Neural cell (in vitro differentiated cells): ENCODE measurements at regions not wholly inside any gene's neighbourhood (a gene's known extent, or its start where the extent isn't known, plus 50 kb on each side); places are given as distances from the start of the nearest gene placed in this dataset.

Source experiments
- H2AFZ ChIP-seq: fragments of 200-600, 300-800 bp; sonication (generic), shearing (Covaris generic); 2 replicates; pipeline ENCODE4 v1.6.0; 2014; ENCODE audit warnings: low read depth, mild to moderate bottlenecking, antibody characterized with exemption, low read length, moderate library complexity
- H3F3A ChIP-seq: fragments of 200-600 bp; shearing (Covaris generic); 2 replicates; pipeline ENCODE4 v1.6.1; 2016; ENCODE audit warnings: mild to moderate bottlenecking, moderate library complexity, mixed read lengths, antibody characterized with exemption, low read length; ENCODE audit not compliant: insufficient read depth, poor library complexity, severe bottlenecking
- H3K27ac ChIP-seq: fragments of 200-600, 300-800 bp; sonication (generic), shearing (Covaris generic); 2 replicates; pipeline ENCODE4 v1.5.1; 2014; ENCODE audit warnings: mild to moderate bottlenecking, low read length, moderate library complexity
- H3K27me3 ChIP-seq: fragments of 300-800, 200-600 bp; sonication (generic), shearing (Covaris generic); 2 replicates; pipeline ENCODE4 v1.6.0; 2014; ENCODE audit warnings: mild to moderate bottlenecking, low read depth, low read length, moderate library complexity; ENCODE audit not compliant: insufficient read depth
- H3K36me3 ChIP-seq: fragments of 300-800, 200-600 bp; sonication (generic), shearing (Covaris generic); 2 replicates; pipeline ENCODE4 v1.5.1; 2014; ENCODE audit warnings: mild to moderate bottlenecking, antibody characterized with exemption, low read length, moderate library complexity; ENCODE audit not compliant: insufficient read depth
- H3K4me2 ChIP-seq: fragments of 300-800, 200-600 bp; sonication (generic), shearing (Covaris generic); 2 replicates; pipeline ENCODE4 v1.6.0; 2014; ENCODE audit warnings: mild to moderate bottlenecking, low read length
- H3K4me3 ChIP-seq: fragments of 300-800, 200-600 bp; sonication (generic), shearing (Covaris generic); 2 replicates; pipeline ENCODE4 v1.5.1; 2014; ENCODE audit warnings: mild to moderate bottlenecking, low read length, moderate library complexity
- H3K79me2 ChIP-seq: fragments of 200-600 bp; shearing (Covaris generic); replicated peaks from 2 replicates; pipeline ENCODE4 v1.6.0; 2014; ENCODE audit warnings: mild to moderate bottlenecking, low read length, moderate library complexity; ENCODE audit not compliant: insufficient read depth
- H3K9ac ChIP-seq: fragments of 300-800, 200-600 bp; sonication (generic), shearing (Covaris generic); 2 replicates; pipeline ENCODE4 v1.6.1; 2016; ENCODE audit warnings: mild to moderate bottlenecking, low read length, mixed read lengths
- H3K9me2 ChIP-seq: fragments of 200-600 bp; shearing (Covaris generic); 2 replicates; pipeline ENCODE4 v1.6.1; 2016; ENCODE audit warnings: mild to moderate bottlenecking, low read length, mixed read lengths; ENCODE audit not compliant: insufficient read depth
- H3K9me3 ChIP-seq: fragments of 200-600, 300-800 bp; sonication (generic), shearing (Covaris generic); 2 replicates; pipeline ENCODE4 v1.6.1; 2016; ENCODE audit warnings: mild to moderate bottlenecking, mixed run types, low read length, moderate library complexity, mixed read lengths
- H4K20me1 ChIP-seq: fragments of 200-600 bp; shearing (Covaris generic); 2 replicates; pipeline ENCODE4 v1.6.1; 2016; ENCODE audit warnings: mild to moderate bottlenecking, mixed run types; ENCODE audit not compliant: insufficient read depth
- CTCF ChIP-seq: fragments of 450-650 bp; IDR thresholded peaks from 2 replicates; pipeline ENCODE4 v1.5.1; 2014; ENCODE audit warnings: antibody characterized with exemption, mild to moderate bottlenecking, moderate library complexity; ENCODE audit not compliant: poor library complexity, severe bottlenecking
- EP300 ChIP-seq: fragments of 450-650 bp; conservative IDR thresholded peaks from 2 replicates; pipeline ENCODE4 v1.6.1; 2014; ENCODE audit warnings: antibody characterized with exemption, mild to moderate bottlenecking, moderate library complexity; ENCODE audit not compliant: poor library complexity, severe bottlenecking
- EZH2 ChIP-seq: fragments of 200-600, 300-800 bp; shearing (Covaris generic), sonication (generic); IDR thresholded peaks from 2 replicates; pipeline ENCODE4 v1.6.1; 2014; ENCODE audit warnings: antibody characterized with exemption, low read length, borderline replicate concordance, mild to moderate bottlenecking; ENCODE audit not compliant: insufficient read depth, poor library complexity, severe bottlenecking
- MXI1 ChIP-seq: fragments of 450-650 bp; conservative IDR thresholded peaks from 2 replicates; pipeline ENCODE4 v1.6.1; 2014; ENCODE audit warnings: antibody characterized with exemption, mild to moderate bottlenecking; ENCODE audit not compliant: poor library complexity, severe bottlenecking
- POLR2AphosphoS5 ChIP-seq: IDR thresholded peaks from 2 replicates; pipeline ENCODE4 v1.6.1; 2012
- RAD21 ChIP-seq: fragments of 450-650 bp; conservative IDR thresholded peaks from 2 replicates; pipeline ENCODE4 v1.6.1; 2014; ENCODE audit warnings: antibody characterized with exemption, mild to moderate bottlenecking, moderate library complexity
- REST ChIP-seq: IDR thresholded peaks from 2 replicates; pipeline ENCODE4 v1.6.1; 2012; ENCODE audit warnings: borderline replicate concordance
- SMC3 ChIP-seq: fragments of 450-650 bp; conservative IDR thresholded peaks from 2 replicates; pipeline ENCODE4 v1.6.1; 2014; ENCODE audit warnings: antibody characterized with exemption, mild to moderate bottlenecking, moderate library complexity; ENCODE audit not compliant: poor library complexity
- TAF1 ChIP-seq: IDR thresholded peaks from 2 replicates; pipeline ENCODE4 v1.6.1; 2012; ENCODE audit warnings: low read depth

- Histone ChIP-seq H2AFZ (no peak overlapping the region), H3K27me3 (no peaks in the 10 kb centered on the region), H3K9me3 (no peaks in the 10 kb centered on the region), H3K9me2 (no peaks in the 10 kb centered on the region), H3K36me3 (no peaks in the 10 kb centered on the region), H3K9ac (no peak overlapping the region), H3K4me2 (no peak overlapping the region), H3K27ac (no peak overlapping the region), H4K20me1 (no peaks in the 10 kb centered on the region), H3K79me2 (no peaks in the 10 kb centered on the region), H3F3A (no peaks in the 10 kb centered on the region), H3K4me3 (no peak overlapping the region)
- TF ChIP-seq EZH2 (no peak), RAD21 (no peak), REST (no peak), MXI1 (no peak), TAF1 (no peak)
Measured at GRCh38 chrX:44651358-44651757, 108.7 kb upstream of the FUNDC1 start.

GRCh38 chrX:44643723-44644122 is 101.1 kb upstream of the FUNDC1 start:
- Histone ChIP-seq H3K79me2 (no peaks in the 10 kb centered on the region), H3K4me3 (no peak overlapping the region), H3K9ac (no peak overlapping the region), H4K20me1 (no peaks in the 10 kb centered on the region), H3K4me2 (no peak overlapping the region), H3K9me3 (no peaks in the 10 kb centered on the region), H3K27me3 (no peaks in the 10 kb centered on the region), H2AFZ (no peak overlapping the region), H3K27ac (no peak overlapping the region), H3K36me3 (no peaks in the 10 kb centered on the region), H3K9me2 (no peaks in the 10 kb centered on the region), H3F3A (no peaks in the 10 kb centered on the region)
- TF ChIP-seq TAF1 (no peak), POLR2AphosphoS5 (no peak), EZH2 (no peak), CTCF (no peak), EP300 (no peak), RAD21 (no peak), SMC3 (no peak)

- H3K4me2 ChIP-seq: no peak overlapping the region
- H3K79me2 ChIP-seq: no peaks in the 10 kb centered on the region
- H3K4me3 ChIP-seq: no peak overlapping the region
- TF ChIP-seq CTCF: no peak
- TF ChIP-seq SMC3: no peak
- no peak for TF ChIP-seq MXI1
- no peak for TF ChIP-seq TAF1
- no peak for TF ChIP-seq RAD21
- no peak for TF ChIP-seq EP300
- H2AFZ ChIP-seq: no peak overlapping the region
- no peaks in the 10 kb centered on the region for H3K27me3 ChIP-seq
- no peaks in the 10 kb centered on the region for H3K9me3 ChIP-seq
- H3K36me3 ChIP-seq: no peaks in the 10 kb centered on the region
- H3K9ac ChIP-seq: no peak overlapping the region
- H4K20me1 ChIP-seq: no peaks in the 10 kb centered on the region
- H3K9me2 ChIP-seq: no peaks in the 10 kb centered on the region
- H3K27ac ChIP-seq: no peak overlapping the region
- no peaks in the 10 kb centered on the region for H3F3A ChIP-seq
Measured at GRCh38 chrX:44637282-44637681, 94.6 kb upstream of the FUNDC1 start.
